Gastroesophageal sphincter (tissue), 4 donors: ENCODE measurements at regions not wholly inside any gene's neighbourhood (a gene's known extent, or its start where the extent isn't known, plus 50 kb on each side); places are given as distances from the start of the nearest gene placed in this dataset.

ENCODE experiments used
- ATAC-seq: fragments of 150-250 bp; one replicate; pipeline ENCODE4 v1.9.1; 2016; ENCODE audit warnings: mild to moderate bottlenecking, moderate library complexity
- H3K27ac ChIP-seq, 4 donors: fragments of 200-600 bp; sonication (generic) in 3 of 4; 1 replicate in 3 of 4; 2 replicates in 1 of 4; pipeline ENCODE4 v1.5.1; 2016 to 2019
- H3K27me3 ChIP-seq: fragments of 200-600 bp; sonication (generic); one replicate; pipeline ENCODE4 v1.5.1; 2019
- H3K36me3 ChIP-seq, 2 donors: fragments of 200-600 bp; sonication (generic); one replicate each; pipeline ENCODE4 v1.5.1; 2019; ENCODE audit warnings: control low read depth in 1 of 2
- H3K4me1 ChIP-seq, 3 donors: fragments of 200-600 bp; sonication (generic); 1 replicate in 2 of 3; 2 replicates in 1 of 3; pipeline ENCODE4 v1.5.1; 2016 to 2019; ENCODE audit warnings: control low read depth in 2 of 3
- H3K4me3 ChIP-seq, 2 donors: fragments of 200-600 bp; sonication (generic); one replicate each; pipeline ENCODE4 v1.5.1; 2019; ENCODE audit warnings: mild to moderate bottlenecking in 1 of 2, moderate library complexity in 1 of 2
- H3K9me3 ChIP-seq, 3 donors: fragments of 200-600 bp; sonication (generic); one replicate each; pipeline ENCODE4 v1.5.1; 2017 to 2019; ENCODE audit warnings: control low read depth in 2 of 3
- CTCF ChIP-seq, 4 experiments: fragments of 200-600 bp in 2 of 4; fragments of 450-650 bp in 2 of 4; sonication (generic) in 1 of 4; IDR thresholded peaks; one replicate each; pipeline ENCODE4 v1.5.1; 2017 to 2019; ENCODE audit warnings: antibody characterized with exemption in 4 of 4, mild to moderate bottlenecking in 2 of 4, moderate library complexity in 2 of 4
- EP300 ChIP-seq: sonication (generic); formaldehyde crosslinking; IDR thresholded peaks from one replicate; pipeline ENCODE4 v1.6.1; 2017; ENCODE audit warnings: antibody characterized with exemption, mild to moderate bottlenecking
- POLR2A ChIP-seq, 2 donors: fragments of 450-650 bp; IDR thresholded peaks; one replicate each; pipeline ENCODE4 v1.6.1; 2017; ENCODE audit warnings: antibody characterized with exemption in 2 of 2, mild to moderate bottlenecking in 2 of 2, moderate library complexity in 1 of 2
- POLR2AphosphoS5 ChIP-seq: sonication (generic); formaldehyde crosslinking; IDR thresholded peaks from one replicate; pipeline ENCODE4 v1.6.1; 2017; ENCODE audit warnings: antibody characterized with exemption
- WGBS, 2 donors: methylation state at CpG; one replicate each; pipeline ENCODE4 v1.1.5; 2018; ENCODE audit warnings: low coverage in 1 of 2; 5-methylcytosine and 5-hydroxymethylcytosine counted together

- 90 to 100% methylated on average over 1 of the region's 1 CpG for WGBS, 2 donors
- Histone ChIP-seq H3K4me3 (no peak overlapping the region), H3K9me3 (no peaks in the 10 kb centered on the region), H3K36me3 (no peaks in the 10 kb centered on the region), H3K27ac (no peak overlapping the region), H3K27me3 (no peaks in the 10 kb centered on the region), H3K4me1 (no peaks in the 10 kb centered on the region)
- no peak for TF ChIP-seq POLR2AphosphoS5
- TF ChIP-seq CTCF (IDR thresholded peaks at IDR 0.05): no peak
- no peak for TF ChIP-seq POLR2A (IDR thresholded peaks at IDR 0.05)
- TF ChIP-seq EP300: no peak
- no peak for ATAC-seq
Measured at GRCh38 chr4:133597251-133597650, 448.2 kb downstream of the PCDH10 start.

GRCh38 chr4:133596459-133596858, 447.4 kb downstream of the PCDH10 start:
- no peaks in the 10 kb centered on the region for H3K27me3 ChIP-seq
- no peaks in the 10 kb centered on the region for H3K4me1 ChIP-seq
- no peaks in the 10 kb centered on the region for H3K9me3 ChIP-seq
- no peak overlapping the region for H3K27ac ChIP-seq
- ATAC-seq: no peak
- no peaks in the 10 kb centered on the region for H3K36me3 ChIP-seq
- no peak overlapping the region for H3K4me3 ChIP-seq
- TF ChIP-seq POLR2AphosphoS5: no peak
- no peak for TF ChIP-seq CTCF (IDR thresholded peaks at IDR 0.05)
- no peak for TF ChIP-seq EP300
- TF ChIP-seq POLR2A (IDR thresholded peaks at IDR 0.05): no peak
- WGBS, 2 donors: 70 to 95% methylated on average over 2 to 3 of the region's 3 CpGs

GRCh38 chr4:133594390-133595207, 445.5 kb downstream of the PCDH10 start:
- Histone ChIP-seq H3K9me3 (no peaks in the 10 kb centered on the region), H3K27ac (no peak overlapping the region), H3K27me3 (no peaks in the 10 kb centered on the region), H3K36me3 (no peaks in the 10 kb centered on the region), H3K4me3 (no peak overlapping the region), H3K4me1 (no peaks in the 10 kb centered on the region)
- no peak for ATAC-seq
- WGBS, 2 donors: 85 to 88% methylated on average over 4 of the region's 4 CpGs
- TF ChIP-seq EP300: no peak
- TF ChIP-seq CTCF (IDR thresholded peaks at IDR 0.05): no peak
- TF ChIP-seq POLR2AphosphoS5: no peak
- TF ChIP-seq POLR2A (IDR thresholded peaks at IDR 0.05): no peak

GRCh38 chr4:133593764-133594163, 444.7 kb downstream of the PCDH10 start:
- Histone ChIP-seq H3K27ac (no peak overlapping the region), H3K4me3 (no peak overlapping the region), H3K27me3 (no peaks in the 10 kb centered on the region), H3K36me3 (no peaks in the 10 kb centered on the region), H3K4me1 (no peaks in the 10 kb centered on the region), H3K9me3 (no peaks in the 10 kb centered on the region)
- ATAC-seq: no peak
- TF ChIP-seq EP300 (no peak), POLR2A (IDR thresholded peaks at IDR 0.05) (no peak), CTCF (IDR thresholded peaks at IDR 0.05) (no peak), POLR2AphosphoS5 (no peak)

GRCh38 chr4:133592591-133592990, 443.5 kb downstream of the PCDH10 start:
- 70 to 79% methylated on average over 3 of the region's 7 CpGs for WGBS, 2 donors

More at GRCh38 chr4:133592591-133592990, 443.5 kb downstream of the PCDH10 start:
- no peaks in the 10 kb centered on the region for H3K4me1 ChIP-seq
- no peaks in the 10 kb centered on the region for H3K27me3 ChIP-seq
- H3K27ac ChIP-seq: no peak overlapping the region
- no peak for ATAC-seq
- TF ChIP-seq CTCF (IDR thresholded peaks at IDR 0.05) (no peak), POLR2AphosphoS5 (no peak), EP300 (no peak), POLR2A (IDR thresholded peaks at IDR 0.05) (no peak)
- no peak overlapping the region for H3K4me3 ChIP-seq
- H3K36me3 ChIP-seq: no peaks in the 10 kb centered on the region
- H3K9me3 ChIP-seq: no peaks in the 10 kb centered on the region
